H9 (cell line): ENCODE measurements at regions not wholly inside any gene's neighbourhood (a gene's known extent, or its start where the extent isn't known, plus 50 kb on each side); places are given as distances from the start of the nearest gene placed in this dataset.
"Not testable (repeated sequence)": the region's sequence is repeated elsewhere in the genome, so short reads cannot be mapped to it uniquely, and the experiment has no call there.

Source experiments
- DNase-seq: peaks from one replicate; pipeline ENCODE4 v3.0.0-alpha.2; 2017
- H2AFZ ChIP-seq: one replicate; pipeline ENCODE4 v1.6.1; 2013; ENCODE audit warnings: mild to moderate bottlenecking, low read length, control low read depth, moderate library complexity
- H2AK5ac ChIP-seq: 2 replicates; pipeline ENCODE4 v1.6.1; 2013; ENCODE audit warnings: low read length, control low read depth, mixed read lengths; ENCODE audit not compliant: insufficient read length
- H2BK120ac ChIP-seq: one replicate; pipeline ENCODE4 v1.6.1; 2013; ENCODE audit warnings: low read depth, mild to moderate bottlenecking, low read length, control low read depth, inconsistent platforms; ENCODE audit not compliant: poor library complexity, severe bottlenecking
- H2BK12ac ChIP-seq: 2 replicates; pipeline ENCODE4 v1.6.1; 2013; ENCODE audit warnings: low read length, control low read depth, mixed read lengths, low read depth; ENCODE audit not compliant: insufficient read length
- H2BK15ac ChIP-seq: 2 replicates; pipeline ENCODE4 v1.6.1; 2013; ENCODE audit warnings: low read depth, low read length, control low read depth
- H2BK20ac ChIP-seq: one replicate; pipeline ENCODE4 v1.6.1; 2013; ENCODE audit warnings: low read depth, mild to moderate bottlenecking, low read length, control low read depth, inconsistent platforms; ENCODE audit not compliant: poor library complexity, severe bottlenecking
- H2BK5ac ChIP-seq: 2 replicates; pipeline ENCODE4 v1.6.1; 2013; ENCODE audit warnings: low read length, control low read depth, mixed read lengths; ENCODE audit not compliant: insufficient read length
- H3K14ac ChIP-seq: 2 replicates; pipeline ENCODE4 v1.6.1; 2013; ENCODE audit warnings: low read length, control low read depth; ENCODE audit not compliant: insufficient read depth
- H3K18ac ChIP-seq: 2 replicates; pipeline ENCODE4 v1.6.1; 2013; ENCODE audit warnings: low read depth, mild to moderate bottlenecking, mixed read lengths, low read length, control low read depth; ENCODE audit not compliant: insufficient read length
- H3K23ac ChIP-seq: 2 replicates; pipeline ENCODE4 v1.6.1; 2013; ENCODE audit warnings: low read length, control low read depth, mixed read lengths, low read depth; ENCODE audit not compliant: insufficient read length
- H3K23me2 ChIP-seq: 2 replicates; pipeline ENCODE4 v1.6.1; 2013; ENCODE audit warnings: low read depth, mild to moderate bottlenecking, mixed read lengths, low read length, control low read depth; ENCODE audit not compliant: insufficient read length, poor library complexity, severe bottlenecking
- H3K27ac ChIP-seq: 2 replicates; pipeline ENCODE4 v1.5.1; 2013; ENCODE audit warnings: low read length, control low read depth, mixed read lengths, low read depth; ENCODE audit not compliant: insufficient read length
- H3K27me3 ChIP-seq: 2 replicates; pipeline ENCODE4 v1.6.1; 2013; ENCODE audit warnings: low read length, control low read depth, inconsistent platforms; ENCODE audit not compliant: insufficient read depth
- H3K4ac ChIP-seq: 2 replicates; pipeline ENCODE4 v1.6.1; 2013; ENCODE audit warnings: low read depth, mild to moderate bottlenecking, control low read depth, inconsistent platforms, low read length, moderate library complexity
- H3K4me1 ChIP-seq: 2 replicates; pipeline ENCODE4 v1.6.1; 2013; ENCODE audit warnings: low read length, control low read depth, inconsistent platforms; ENCODE audit not compliant: insufficient read depth
- H3K4me2 ChIP-seq: 2 replicates; pipeline ENCODE4 v1.6.1; 2013; ENCODE audit warnings: low read length, control low read depth, mixed read lengths; ENCODE audit not compliant: insufficient read length, insufficient read depth
- H3K56ac ChIP-seq: 2 replicates; pipeline ENCODE4 v1.6.1; 2013; ENCODE audit warnings: low read depth, mild to moderate bottlenecking, mixed read lengths, low read length, control low read depth; ENCODE audit not compliant: insufficient read length
- H3K79me1 ChIP-seq: 2 replicates; pipeline ENCODE4 v1.6.1; 2013; ENCODE audit warnings: low read depth, mild to moderate bottlenecking, moderate library complexity, low read length, control low read depth, inconsistent platforms; ENCODE audit not compliant: insufficient read depth, poor library complexity, severe bottlenecking
- H3K79me2 ChIP-seq: 2 replicates; pipeline ENCODE4 v1.6.1; 2013; ENCODE audit warnings: low read length, control low read depth, inconsistent platforms; ENCODE audit not compliant: insufficient read depth
- H3K9ac ChIP-seq: 2 replicates; pipeline ENCODE4 v1.6.1; 2013; ENCODE audit warnings: low read length, control low read depth, mixed read lengths; ENCODE audit not compliant: insufficient read length; ENCODE audit errors: extremely low read depth
- H3K9me3 ChIP-seq: one replicate; pipeline ENCODE4 v1.6.1; 2013; ENCODE audit warnings: low read depth, low read length, inconsistent platforms; ENCODE audit not compliant: control insufficient read depth
- H3T11ph ChIP-seq: one replicate; pipeline ENCODE4 v1.6.1; 2013; ENCODE audit warnings: mild to moderate bottlenecking, low read length, control low read depth, inconsistent platforms
- H4K20me1 ChIP-seq: one replicate; pipeline ENCODE4 v1.6.1; 2013; ENCODE audit not compliant: control insufficient read depth, insufficient read length, insufficient read depth
- H4K5ac ChIP-seq: 2 replicates; pipeline ENCODE4 v1.6.1; 2013; ENCODE audit warnings: low read depth, mild to moderate bottlenecking, mixed read lengths, low read length, control low read depth; ENCODE audit not compliant: insufficient read length
- H4K8ac ChIP-seq: replicated peaks from 2 replicates; pipeline ENCODE4 v1.6.1; 2013; ENCODE audit warnings: low read length, control low read depth, mixed read lengths, low read depth; ENCODE audit not compliant: insufficient read length
- H4K91ac ChIP-seq: 2 replicates; pipeline ENCODE4 v1.6.1; 2013; ENCODE audit warnings: low read depth, mild to moderate bottlenecking, moderate library complexity, mixed read lengths, low read length, control low read depth; ENCODE audit not compliant: insufficient read length
- H3K27ac Mint-ChIP-seq, 3 experiments: 2 replicates in 2 of 3; 3 replicates in 1 of 3; pipeline ENCODE4 v1.8.0; 2020 to 2021; ENCODE audit warnings: mixed read lengths in 3 of 3, mild to moderate bottlenecking in 1 of 3, moderate library complexity in 1 of 3
- H3K27me3 Mint-ChIP-seq: 2 replicates; pipeline ENCODE4 v1.8.0; 2021; ENCODE audit warnings: low read depth, mild to moderate bottlenecking, moderate library complexity, mixed read lengths
- H3K36me3 Mint-ChIP-seq, 3 experiments: 2 replicates in 2 of 3; 3 replicates in 1 of 3; pipeline ENCODE4 v1.8.0; 2020 to 2021; ENCODE audit warnings: low read depth in 3 of 3, mixed read lengths in 3 of 3; ENCODE audit not compliant: insufficient read depth in 1 of 3
- H3K4me1 Mint-ChIP-seq, 2 experiments: 2 replicates each; pipeline ENCODE4 v1.8.0; 2020; ENCODE audit warnings: mixed read lengths in 2 of 2
- H3K4me3 Mint-ChIP-seq, 2 experiments: 2 replicates in 1 of 2; 3 replicates in 1 of 2; pipeline ENCODE4 v1.8.0; 2020 to 2021; ENCODE audit warnings: mild to moderate bottlenecking in 2 of 2, mixed read lengths in 2 of 2, moderate library complexity in 1 of 2
- H3K9me3 Mint-ChIP-seq, 2 experiments: 2 replicates in 1 of 2; 3 replicates in 1 of 2; pipeline ENCODE4 v1.8.0; 2020; ENCODE audit warnings: mild to moderate bottlenecking in 2 of 2, mixed read lengths in 2 of 2, moderate library complexity in 1 of 2
- WGBS: extraction: QIAGEN DNeasy Blood & Tissue Kit; methylation state at CpG from one replicate; pipeline ENCODE4 v1.1.7; 2013; ENCODE audit warnings: missing lambda C conversion rate, low lambda C conversion rate, mixed read lengths; ENCODE audit not compliant: insufficient read length; ENCODE audit errors: extremely low coverage; 5-methylcytosine and 5-hydroxymethylcytosine counted together

- not testable (repeated sequence) for H3K23me2 ChIP-seq, H3K27ac Mint-ChIP-seq, H3K27me3 ChIP-seq, DNase-seq, H3K56ac ChIP-seq, H2BK20ac ChIP-seq, H3K18ac ChIP-seq, H4K91ac ChIP-seq, H3K27ac ChIP-seq, H3K4me1 ChIP-seq, H3K14ac ChIP-seq, H2BK120ac ChIP-seq, H2AK5ac ChIP-seq, H4K5ac ChIP-seq, H3K23ac ChIP-seq, H2BK12ac ChIP-seq, H3K79me2 ChIP-seq, H3K4me3 Mint-ChIP-seq, H4K8ac ChIP-seq, H3T11ph ChIP-seq, H3K27me3 Mint-ChIP-seq, H2BK15ac ChIP-seq, H3K4me2 ChIP-seq, H3K4me1 Mint-ChIP-seq, H3K4ac ChIP-seq, H3K79me1 ChIP-seq, H2AFZ ChIP-seq, H2BK5ac ChIP-seq, H4K20me1 ChIP-seq, H3K9ac ChIP-seq
- WGBS: no CpG with 5 or more reads among the region's 5 CpGs
- H3K36me3 Mint-ChIP-seq: peaks cover 44 to 67% (median 54%) of the 10 kb centered on the region in 3 experiments
- peaks cover 94 to 95% of the 10 kb centered on the region in 2 experiments for H3K9me3 Mint-ChIP-seq
- peaks cover 98% of the 10 kb centered on the region for H3K9me3 ChIP-seq
These were observed 733.1 kb upstream of the TPTE start for GRCh38 chr21:9788281-9788680.

- H4K5ac ChIP-seq, H3K23ac ChIP-seq, H2AK5ac ChIP-seq, H4K91ac ChIP-seq, H4K20me1 ChIP-seq, H3K4me1 ChIP-seq, H2BK12ac ChIP-seq, H3K27me3 Mint-ChIP-seq, H3K27me3 ChIP-seq, H3K4me2 ChIP-seq, H3K79me1 ChIP-seq, H3K27ac Mint-ChIP-seq, H3K23me2 ChIP-seq, DNase-seq, H3K56ac ChIP-seq, H3K4me3 Mint-ChIP-seq, H3K4ac ChIP-seq, H2BK5ac ChIP-seq, H3K18ac ChIP-seq, H3T11ph ChIP-seq, H3K79me2 ChIP-seq, H2BK15ac ChIP-seq, H4K8ac ChIP-seq, H2BK120ac ChIP-seq, H3K9ac ChIP-seq, H3K4me1 Mint-ChIP-seq, H3K27ac ChIP-seq, H3K14ac ChIP-seq, H2AFZ ChIP-seq, H2BK20ac ChIP-seq: not testable (repeated sequence)
- peaks cover 48 to 67% (median 48%) of the 10 kb centered on the region in 3 experiments; a peak in 6 of 7 replicates for H3K36me3 Mint-ChIP-seq
- peaks cover 95% of the 10 kb centered on the region for H3K9me3 ChIP-seq
- no CpG with 5 or more reads among the region's 6 CpGs for WGBS
- peaks cover 95 to 97% of the 10 kb centered on the region in 2 experiments for H3K9me3 Mint-ChIP-seq
These were observed 731.0 kb upstream of the TPTE start for GRCh38 chr21:9790354-9790753.
